Neuronal stem cell (in vitro differentiated cells): ENCODE measurements at regions not wholly inside any gene's neighbourhood (a gene's known extent, or its start where the extent isn't known, plus 50 kb on each side); places are given as distances from the start of the nearest gene placed in this dataset.
"Not testable (repeated sequence)": the region's sequence is repeated elsewhere in the genome, so short reads cannot be mapped to it uniquely, and the experiment has no call there.

Experiments
- DNase-seq: peaks from one replicate; pipeline ENCODE4 v3.0.0-alpha.2; 2013; ENCODE audit warnings: low spot score
- H2AFZ ChIP-seq: one replicate; pipeline ENCODE4 v1.6.1; 2013; ENCODE audit warnings: mild to moderate bottlenecking, low read length, inconsistent platforms
- H2AK5ac ChIP-seq: 2 replicates; pipeline ENCODE4 v1.6.1; 2013; ENCODE audit warnings: low read depth, mild to moderate bottlenecking, inconsistent platforms, low read length, moderate library complexity, mixed read lengths
- H2BK120ac ChIP-seq: 2 replicates; pipeline ENCODE4 v1.6.1; 2013; ENCODE audit warnings: low read depth, mild to moderate bottlenecking, inconsistent platforms, low read length, moderate library complexity, mixed read lengths
- H2BK12ac ChIP-seq: one replicate; pipeline ENCODE4 v1.6.1; 2013; ENCODE audit warnings: low read length, inconsistent platforms
- H2BK15ac ChIP-seq: 2 replicates; pipeline ENCODE4 v1.6.1; 2013; ENCODE audit warnings: mild to moderate bottlenecking, low read length, inconsistent platforms, mixed read lengths
- H2BK5ac ChIP-seq: one replicate; pipeline ENCODE4 v1.6.1; 2013; ENCODE audit warnings: inconsistent platforms, mild to moderate bottlenecking, low read length, moderate library complexity
- H3K14ac ChIP-seq: one replicate; pipeline ENCODE4 v1.6.1; 2013; ENCODE audit warnings: low read length, inconsistent platforms
- H3K18ac ChIP-seq: 2 replicates; pipeline ENCODE4 v1.6.1; 2013; ENCODE audit warnings: low read length, inconsistent platforms
- H3K23ac ChIP-seq: 2 replicates; pipeline ENCODE4 v1.6.1; 2013; ENCODE audit warnings: low read depth, mild to moderate bottlenecking, mixed read lengths, low read length, inconsistent platforms; ENCODE audit not compliant: poor library complexity
- H3K27ac ChIP-seq: replicated peaks from 3 replicates; pipeline ENCODE4 v1.5.1; 2013; ENCODE audit warnings: low read length, inconsistent platforms
- H3K27me3 ChIP-seq, 3 experiments: 2 replicates each; pipeline ENCODE4 v1.6.1; 2013; ENCODE audit warnings: low read length in 3 of 3, mild to moderate bottlenecking in 2 of 3, inconsistent platforms in 1 of 3, low read depth in 1 of 3, mixed read lengths in 1 of 3, moderate library complexity in 1 of 3; ENCODE audit not compliant: control insufficient read depth in 3 of 3, insufficient read depth in 3 of 3
- H3K36me3 ChIP-seq, 2 donors: replicated peaks in 1 of 2; 2 replicates each; pipeline ENCODE4 v1.6.1; 2013; ENCODE audit warnings: low read length in 2 of 2; ENCODE audit not compliant: control insufficient read depth in 2 of 2, insufficient read depth in 2 of 2
- H3K4ac ChIP-seq: 2 replicates; pipeline ENCODE4 v1.6.1; 2013; ENCODE audit warnings: inconsistent platforms, mild to moderate bottlenecking, low read length, moderate library complexity
- H3K4me1 ChIP-seq, 2 donors: 1 replicate in 1 of 2; 2 replicates in 1 of 2; pipeline ENCODE4 v1.6.1; 2013; ENCODE audit warnings: low read length in 2 of 2, low read depth in 1 of 2; ENCODE audit not compliant: control insufficient read depth in 2 of 2, insufficient read depth in 1 of 2
- H3K4me2 ChIP-seq: one replicate; pipeline ENCODE4 v1.6.1; 2013; ENCODE audit warnings: mild to moderate bottlenecking, low read length, inconsistent platforms; ENCODE audit not compliant: insufficient read depth, poor library complexity, severe bottlenecking
- H3K4me3 ChIP-seq, 2 donors: 2 replicates each; pipeline ENCODE4 v1.5.1; 2013; ENCODE audit warnings: low read length in 2 of 2, mild to moderate bottlenecking in 2 of 2, inconsistent platforms in 1 of 2, moderate library complexity in 1 of 2
- H3K79me1 ChIP-seq: one replicate; pipeline ENCODE4 v1.6.1; 2013; ENCODE audit warnings: low read depth, mild to moderate bottlenecking, inconsistent platforms, low read length, moderate library complexity
- H3K9ac ChIP-seq: one replicate; pipeline ENCODE4 v1.6.1; 2013; ENCODE audit warnings: mild to moderate bottlenecking, low read depth, low read length, inconsistent platforms; ENCODE audit not compliant: poor library complexity
- H3K9me3 ChIP-seq, 2 donors: replicated peaks in 1 of 2; 2 replicates each; pipeline versions ENCODE3 to v1.6.1; 2013; ENCODE audit warnings: low read length in 2 of 2, mild to moderate bottlenecking in 2 of 2, inconsistent platforms in 1 of 2, low read depth in 1 of 2, mixed read lengths in 1 of 2, moderate library complexity in 1 of 2; ENCODE audit not compliant: control insufficient read depth in 2 of 2, insufficient read depth in 1 of 2
- H4K8ac ChIP-seq: one replicate; pipeline ENCODE4 v1.6.1; 2013; ENCODE audit warnings: low read depth, mild to moderate bottlenecking, inconsistent platforms, low read length, moderate library complexity
- H4K91ac ChIP-seq: one replicate; pipeline ENCODE4 v1.6.1; 2013; ENCODE audit warnings: low read length, low read depth, mild to moderate bottlenecking, inconsistent platforms; ENCODE audit not compliant: poor library complexity
- WGBS, 2 donors: extraction: QIAGEN DNeasy Blood & Tissue Kit; methylation state at CpG; one replicate each; pipeline ENCODE4 v1.1.7; 2013; ENCODE audit warnings: missing lambda C conversion rate in 2 of 2, mixed read lengths in 1 of 2; ENCODE audit not compliant: insufficient read length in 2 of 2, insufficient replicate concordance in 1 of 2; ENCODE audit errors: extremely low coverage in 2 of 2; 5-methylcytosine and 5-hydroxymethylcytosine counted together

DNA sequence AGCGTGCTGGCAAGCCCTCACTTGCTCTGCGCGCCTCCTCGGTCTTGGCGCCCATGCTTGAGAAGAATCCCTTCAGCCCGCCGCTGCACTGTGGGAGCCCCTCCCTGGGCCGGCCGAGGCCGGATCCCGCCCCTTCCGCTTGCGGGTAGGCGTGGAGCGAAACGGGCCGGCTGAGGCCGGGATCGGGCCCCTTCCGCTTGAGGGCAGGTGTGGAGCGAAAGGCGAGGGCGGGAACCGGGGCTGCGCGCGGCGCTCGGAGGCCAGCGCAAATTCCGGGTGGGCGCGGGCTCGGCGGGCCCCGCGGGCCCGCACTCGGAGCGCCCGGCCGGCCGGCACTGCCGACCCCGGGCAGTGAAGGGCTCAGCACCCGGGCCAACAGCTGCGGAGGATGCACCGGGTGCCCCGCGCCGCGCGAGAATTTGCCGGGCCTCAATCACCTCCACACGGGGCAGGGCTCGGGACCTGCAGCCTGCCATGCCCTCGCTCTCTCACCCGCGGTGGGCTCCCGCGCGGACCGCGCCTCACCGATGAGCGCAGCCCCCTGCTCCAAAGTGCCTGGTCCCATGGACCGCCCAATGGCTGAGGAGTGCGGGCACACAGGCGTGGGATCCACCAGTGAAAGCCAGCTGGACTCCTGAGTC lies 58.1 kb upstream of the GBA3 start:
- Histone ChIP-seq H3K23ac (no peak overlapping the region), H3K4ac (no peak overlapping the region), H4K91ac (no peak overlapping the region), H3K27ac (no peak overlapping the region), H2BK12ac (no peak overlapping the region), H2AFZ (no peak overlapping the region), H4K8ac (no peak overlapping the region), H3K79me1 (no peaks in the 10 kb centered on the region), H3K9ac (no peak overlapping the region), H2BK120ac (no peak overlapping the region), H3K4me3 (no peak overlapping the region), H3K14ac (no peak overlapping the region), H2BK15ac (no peak overlapping the region), H3K27me3 (no peaks in the 10 kb centered on the region), H3K18ac (peak overlapping the region; percentile 48), H3K4me1 (no peaks in the 10 kb centered on the region), H3K9me3 (peaks cover 1 to 3% of the 10 kb centered on the region in 2 donors), H3K36me3 (no peaks in the 10 kb centered on the region), H3K4me2 (no peak overlapping the region), H2BK5ac (no peak overlapping the region), H2AK5ac (no peak overlapping the region)
- DNase-seq: no peak
- no CpG with 5 or more reads among the region's 69 CpGs for WGBS, 2 donors

DNA sequence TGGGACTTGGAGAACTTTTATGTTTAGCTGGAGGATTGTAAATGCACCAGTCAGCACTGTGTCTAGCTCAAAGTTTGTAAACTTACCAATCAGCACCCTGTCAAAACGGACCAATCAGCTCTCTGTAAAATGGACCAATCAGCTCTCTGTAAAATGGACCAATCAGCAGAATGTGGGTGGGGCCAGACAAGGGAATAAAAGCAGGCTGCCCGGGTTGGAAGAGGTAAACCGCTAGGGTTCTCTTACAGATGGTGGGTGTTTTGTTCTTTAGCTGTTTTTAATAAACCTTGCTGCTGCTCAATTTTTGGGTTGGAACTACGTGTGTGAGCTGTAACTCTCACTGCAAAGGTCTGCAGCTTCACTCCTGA lies 57.6 kb upstream of the GBA3 start:
- not testable (repeated sequence) for H3K79me1 ChIP-seq, H3K27me3 ChIP-seq, H3K4ac ChIP-seq, H2BK120ac ChIP-seq, H3K23ac ChIP-seq, H3K9me3 ChIP-seq, H2BK15ac ChIP-seq, H3K4me3 ChIP-seq, H3K36me3 ChIP-seq, H3K27ac ChIP-seq, H3K4me2 ChIP-seq, H3K9ac ChIP-seq, H2BK5ac ChIP-seq, H3K14ac ChIP-seq, H4K8ac ChIP-seq, DNase-seq, H2AFZ ChIP-seq, H2BK12ac ChIP-seq, H3K4me1 ChIP-seq, H4K91ac ChIP-seq, H2AK5ac ChIP-seq, H3K18ac ChIP-seq
- WGBS, 2 donors: no CpG with 5 or more reads among the region's 4 CpGs

- H3K27ac ChIP-seq: no peak overlapping the region
- H3K4me3 ChIP-seq: no peak overlapping the region
- H2BK5ac ChIP-seq: no peak overlapping the region
- H3K79me1 ChIP-seq: no peaks in the 10 kb centered on the region
- H4K91ac ChIP-seq: no peak overlapping the region
- H2BK15ac ChIP-seq: no peak overlapping the region
- no peak overlapping the region for H3K4ac ChIP-seq
- H3K18ac ChIP-seq: no peak overlapping the region
- no peak overlapping the region for H2BK120ac ChIP-seq
- H3K9me3 ChIP-seq: peaks cover 1 to 3% of the 10 kb centered on the region in 2 donors
- H3K4me1 ChIP-seq: no peaks in the 10 kb centered on the region
- H3K4me2 ChIP-seq: no peak overlapping the region
- no peak overlapping the region for H3K14ac ChIP-seq
- H3K23ac ChIP-seq: no peak overlapping the region
- no peak overlapping the region for H2BK12ac ChIP-seq
- H2AK5ac ChIP-seq: no peak overlapping the region
- no CpG with 5 or more reads among the region's 5 CpGs for WGBS, 2 donors
- H4K8ac ChIP-seq: no peak overlapping the region
- no peak overlapping the region for H2AFZ ChIP-seq
- H3K9ac ChIP-seq: no peak overlapping the region
- no peak for DNase-seq
- H3K36me3 ChIP-seq: no peaks in the 10 kb centered on the region
- H3K27me3 ChIP-seq: no peaks in the 10 kb centered on the region
Observed at GRCh38 chr4:22635692-22636091, 57.0 kb upstream of the GBA3 start.

GRCh38 chr4:22637306-22637705 lies 55.4 kb upstream of the GBA3 start:
- H3K9ac ChIP-seq: no peak overlapping the region
- H2BK5ac ChIP-seq: no peak overlapping the region
- no peaks in the 10 kb centered on the region for H3K36me3 ChIP-seq
- H3K4me3 ChIP-seq: peak overlapping the region in 1 of 2 donors; percentile 12
- H2BK15ac ChIP-seq: no peak overlapping the region
- no peak overlapping the region for H2AK5ac ChIP-seq
- H4K8ac ChIP-seq: no peak overlapping the region
- H3K4ac ChIP-seq: no peak overlapping the region
- no CpG with 5 or more reads among the region's 4 CpGs for WGBS, 2 donors
- no peak overlapping the region for H3K4me2 ChIP-seq
- no peak overlapping the region for H3K23ac ChIP-seq
- no peak overlapping the region for H2BK120ac ChIP-seq
- H3K79me1 ChIP-seq: no peaks in the 10 kb centered on the region
- H2AFZ ChIP-seq: no peak overlapping the region
- H3K27me3 ChIP-seq: no peaks in the 10 kb centered on the region
- no peak overlapping the region for H3K14ac ChIP-seq
- no peak overlapping the region for H3K27ac ChIP-seq
- no peak for DNase-seq
- peaks cover 1 to 3% of the 10 kb centered on the region in 2 donors for H3K9me3 ChIP-seq
- no peak overlapping the region for H2BK12ac ChIP-seq
- no peaks in the 10 kb centered on the region for H3K4me1 ChIP-seq
- no peak overlapping the region for H4K91ac ChIP-seq
- no peak overlapping the region for H3K18ac ChIP-seq
